GM12878 (cell line): ENCODE measurements at regions not wholly inside any gene's neighbourhood (a gene's known extent, or its start where the extent isn't known, plus 50 kb on each side); places are given as distances from the start of the nearest gene placed in this dataset.

Experiments used
- ATAC-seq: fragments of 200-7000 bp; cut with Tn5 transposase; 3 replicates; pipeline ENCODE4 v1.9.1; 2020; ENCODE audit warnings: mild to moderate bottlenecking, moderate library complexity
- BruUV-seq: library from RNA; stranded (reverse); fragments of 400-500 nt; replicated peaks from 2 replicates; lab custom pipeline; 2021; lab: Mats Ljungman, UMichigan
- CTCF ChIA-PET: fragments of 300-600 bp; sonication (Branson Sonifier 250); formaldehyde crosslinking; extraction: SDS; loops from one replicate; lab custom pipeline; 2021; ENCODE audit warnings: inconsistent platforms; lab: Yijun Ruan, JAX
- POLR2A ChIA-PET: fragments of 350-600 bp; formaldehyde crosslinking; extraction: SDS; loops from one replicate; lab custom pipeline; 2021; ENCODE audit warnings: inconsistent platforms; lab: Charles Lee
- RAD21 ChIA-PET: fragments of 300-600 bp; sonication (Branson Sonifier 250); formaldehyde crosslinking; loops from one replicate; lab custom pipeline; 2023; ENCODE audit warnings: antibody characterized with exemption; ENCODE audit not compliant: unreplicated experiment; lab: Charles Lee
- SMC1A ChIA-PET: fragments of 300-600 bp; sonication (Branson Sonifier 250); formaldehyde crosslinking; loops from one replicate; lab custom pipeline; 2023; ENCODE audit not compliant: unreplicated experiment, uncharacterized antibody; lab: Charles Lee
- DNase-seq: peaks from one replicate; pipeline ENCODE4 v3.0.0-alpha.2; 2011; ENCODE audit warnings: low read depth, low spot score
- FAIRE-seq: peaks from 3 replicates; lab custom pipeline; 2011; peaks lifted over from hg19 to GRCh38; lab: Jason Lieb, UNC
- H2AFZ ChIP-seq: 2 replicates; pipeline ENCODE4 v1.6.0; 2011; ENCODE audit warnings: low read depth, low read length, control low read depth; ENCODE audit not compliant: control insufficient read depth
- H3K27ac ChIP-seq: 2 replicates; pipeline ENCODE4 v1.5.1; 2011; ENCODE audit warnings: control low read depth; ENCODE audit not compliant: control insufficient read depth, insufficient read depth
- H3K27me3 ChIP-seq, 2 experiments: replicated peaks in 1 of 2; 2 replicates each; pipeline versions ENCODE4 v1.6.0 to v1.6.1; 2011; ENCODE audit warnings: low read length in 1 of 2; ENCODE audit not compliant: control insufficient read depth in 2 of 2, insufficient read depth in 2 of 2
- H3K36me3 ChIP-seq, 2 experiments: 2 replicates each; pipeline ENCODE4 v1.5.1; 2011; ENCODE audit warnings: low read length in 1 of 2; ENCODE audit not compliant: control insufficient read depth in 2 of 2, insufficient read depth in 2 of 2
- H3K4me1 ChIP-seq: 2 replicates; pipeline ENCODE4 v1.6.1; 2011; ENCODE audit warnings: mild to moderate bottlenecking, low read length, moderate library complexity, mixed read lengths; ENCODE audit not compliant: control insufficient read depth, insufficient read depth
- H3K4me2 ChIP-seq: 2 replicates; pipeline ENCODE4 v1.6.0; 2011; ENCODE audit warnings: control low read depth; ENCODE audit not compliant: control insufficient read depth, insufficient read depth
- H3K4me3 ChIP-seq: fragments of 200-600 bp; sonication (generic); 2 replicates; pipeline ENCODE4 v1.5.1; 2016
- H3K79me2 ChIP-seq: 2 replicates; pipeline ENCODE4 v1.6.0; 2011; ENCODE audit warnings: low read length; ENCODE audit not compliant: control insufficient read depth, insufficient read depth
- H3K9ac ChIP-seq: 2 replicates; pipeline ENCODE4 v1.8.0; 2011; ENCODE audit warnings: low read length, control low read depth, mixed read lengths; ENCODE audit not compliant: control insufficient read depth, insufficient read depth
- H3K9me3 ChIP-seq: replicated peaks from 3 replicates; pipeline ENCODE4 v1.5.1; 2011; ENCODE audit warnings: mild to moderate bottlenecking, low read length; ENCODE audit not compliant: control insufficient read depth, insufficient read depth
- H4K20me1 ChIP-seq: 2 replicates; pipeline ENCODE4 v1.6.0; 2011; ENCODE audit not compliant: control insufficient read depth, insufficient read depth
- ATF7 ChIP-seq: fragments of 450-650 bp; IDR thresholded peaks from 2 replicates; pipeline ENCODE4 v1.6.1; 2016; ENCODE audit warnings: low read depth, mild to moderate bottlenecking
- CEBPB ChIP-seq, 2 experiments: fragments of 150-350 bp in 1 of 2; IDR thresholded peaks; 2 replicates each; pipeline ENCODE4 v1.6.1; 2012 to 2014; ENCODE audit warnings: low read depth in 2 of 2, low read length in 2 of 2, borderline replicate concordance in 1 of 2, inconsistent platforms in 1 of 2
- CHD1 ChIP-seq: IDR thresholded peaks from 2 replicates; pipeline ENCODE4 v1.6.1; 2012; ENCODE audit warnings: low read depth, low read length, improper control_type of control experiment
- MEF2B ChIP-seq: fragments of 450-650 bp; IDR thresholded peaks from 2 replicates; pipeline ENCODE4 v1.6.1; 2018; ENCODE audit warnings: mild to moderate bottlenecking, moderate library complexity; ENCODE audit not compliant: partially characterized antibody, poor library complexity, severe bottlenecking
- PAX5 ChIP-seq: IDR thresholded peaks from 2 replicates; pipeline ENCODE4 v1.6.1; 2011; ENCODE audit warnings: low read depth, low read length, borderline replicate concordance
- PML ChIP-seq: IDR thresholded peaks from 2 replicates; pipeline ENCODE4 v1.6.1; 2012; ENCODE audit warnings: low read length, inconsistent platforms
- RCOR1 ChIP-seq: conservative IDR thresholded peaks from 2 replicates; pipeline ENCODE4 v1.6.1; 2012; ENCODE audit warnings: low read depth, low read length, improper control_type of control experiment
- TAF1 ChIP-seq: IDR thresholded peaks from 2 replicates; pipeline ENCODE4 v1.6.1; 2011; ENCODE audit warnings: mild to moderate bottlenecking, low read depth, low read length, borderline replicate concordance
- WGBS: methylation state at CpG from one replicate; pipeline ENCODE4 v1.1.6; 2016; ENCODE audit warnings: low lambda C conversion rate; ENCODE audit not compliant: insufficient replicate concordance, insufficient coverage; ENCODE audit errors: missing lambda C conversion rate; 5-methylcytosine and 5-hydroxymethylcytosine counted together
- in situ Hi-C: fragments of 300-500 bp; cut with MboI; formaldehyde crosslinking; loops from 9 replicates; pipeline ENCODE4 v1.14.3; 2018; ENCODE audit warnings: mixed read lengths
- intact Hi-C: fragments of 100-400 bp; cut with micrococcal nuclease; formaldehyde crosslinking; loops from one replicate; pipeline ENCODE4 v1.14.2; 2022; ENCODE audit not compliant: unreplicated experiment
- TF ChIP-seq, protein P1 (sequence below): IDR thresholded peaks from 2 replicates; pipeline ENCODE4 v1.6.1; 2011; ENCODE audit warnings: borderline replicate concordance, low read depth, mild to moderate bottlenecking, moderate library complexity, mixed read lengths, low read length; ENCODE audit not compliant: insufficient read depth; ENCODE audit errors: extremely low read length
- TF ChIP-seq, protein P2 (sequence below): IDR thresholded peaks from 2 replicates; pipeline ENCODE4 v1.6.1; 2011; ENCODE audit warnings: low read depth, low read length, improper control_type of control experiment, borderline replicate concordance
- TF ChIP-seq, protein P3 (sequence below): fragments of 450-650 bp; IDR thresholded peaks from 2 replicates; pipeline ENCODE4 v1.6.1; 2017; ENCODE audit warnings: low read depth, mild to moderate bottlenecking, moderate library complexity

DNA sequence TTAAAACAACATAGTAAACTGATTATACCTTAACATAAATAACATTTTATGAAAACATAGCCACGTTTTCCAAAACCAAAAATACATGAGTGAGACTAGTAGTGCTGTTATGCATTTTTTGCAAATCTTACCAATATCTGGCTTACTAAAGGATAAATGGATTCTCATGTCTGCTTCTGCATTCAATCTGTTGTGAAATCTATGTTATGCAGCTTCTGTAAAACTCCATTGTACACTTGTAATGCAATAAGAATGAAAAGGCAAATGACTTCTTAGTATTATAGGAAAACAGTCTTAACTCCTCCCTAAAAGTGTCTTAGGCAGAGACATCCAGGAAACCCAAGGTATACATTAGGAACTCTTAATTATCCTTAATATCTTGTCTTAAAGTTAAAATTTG lies 330.9 kb upstream of the THBS1 start:
- in situ Hi-C loops (no loop called here), intact Hi-C loops (no loop called here)
- no TSS peak for BruUV-seq
- SMC1A ChIA-PET: no interaction called here
- no peak overlapping the region for H3K27ac ChIP-seq
- 0% methylated on average over 1 of the region's 1 CpG for whole genome bisulfite sequencing
- RAD21 ChIA-PET: no interaction called here
- POLR2A ChIA-PET: no interaction called here
- no peak overlapping the region for H3K9ac ChIP-seq
- H4K20me1 ChIP-seq: no peaks in the 10 kb centered on the region
- no peak overlapping the region for H2AFZ ChIP-seq
- no peak overlapping the region for H3K4me2 ChIP-seq
- no peaks in the 10 kb centered on the region for H3K27me3 ChIP-seq
- CTCF ChIA-PET: no interaction called here
- no peaks in the 10 kb centered on the region for H3K36me3 ChIP-seq
- ATAC-seq (no peak), DNase-seq (no peak), FAIRE-seq (no peak)
- H3K79me2 ChIP-seq: no peaks in the 10 kb centered on the region
- no peak overlapping the region for H3K4me3 ChIP-seq
- no peak for TF ChIP-seq RCOR1
- no peak for TF ChIP-seq MEF2B
- no peak for TF ChIP-seq ATF7
- H3K4me1 ChIP-seq: no peaks in the 10 kb centered on the region
- H3K9me3 ChIP-seq: no peaks in the 10 kb centered on the region

DNA sequence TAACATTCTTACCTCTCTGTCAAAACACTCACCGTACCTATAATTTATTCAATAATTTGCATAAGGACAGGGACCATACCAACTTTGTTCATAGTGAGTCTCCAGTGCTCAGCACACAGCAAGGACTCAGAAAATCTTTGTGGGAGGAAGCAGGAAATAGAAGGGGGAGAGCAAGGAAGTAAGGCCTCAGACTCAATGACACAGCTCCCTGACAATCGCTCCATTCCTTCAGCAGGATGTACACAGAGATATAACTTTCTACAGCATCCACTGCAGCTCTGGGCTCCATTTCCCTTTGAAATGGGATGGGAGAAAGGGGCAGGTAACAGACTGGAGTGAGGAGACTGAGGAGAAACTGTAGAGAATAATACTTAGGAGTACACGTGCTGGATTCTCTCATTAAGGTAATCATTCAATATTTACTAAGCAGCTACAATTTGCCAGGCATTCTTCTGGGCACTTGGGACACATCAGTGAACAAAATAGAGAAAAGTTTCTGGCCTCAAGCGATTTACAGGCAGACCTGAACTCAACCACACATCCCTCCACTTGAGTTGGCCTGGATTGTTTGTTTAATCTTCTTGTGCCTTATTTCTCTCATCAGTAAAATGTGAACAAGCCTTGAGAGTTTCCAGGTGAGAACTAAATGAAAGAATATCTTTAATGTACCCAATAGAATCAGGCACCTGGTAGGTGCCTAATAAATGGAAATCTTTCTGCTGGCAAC lies 330.3 kb upstream of the THBS1 start:
- Histone ChIP-seq H3K4me1 (no peaks in the 10 kb centered on the region), H3K27ac (no peak overlapping the region), H3K4me2 (no peak overlapping the region), H3K9ac (no peak overlapping the region), H3K9me3 (no peaks in the 10 kb centered on the region), H3K4me3 (no peak overlapping the region), H3K79me2 (no peaks in the 10 kb centered on the region), H3K27me3 (no peaks in the 10 kb centered on the region), H4K20me1 (no peaks in the 10 kb centered on the region), H3K36me3 (no peaks in the 10 kb centered on the region), H2AFZ (no peak overlapping the region)
- ChIA-PET CTCF (no interaction called here), POLR2A (no interaction called here), SMC1A (no interaction called here), RAD21 (no interaction called here)
- ATAC-seq: no peak
- FAIRE-seq: no peak
- intact Hi-C loops (no loop called here), in situ Hi-C loops (no loop called here)
- WGBS: 27% methylated on average over 4 of the region's 4 CpGs
- DNase-seq: no peak
- BruUV-seq: no TSS peak
- no peak for TF ChIP-seq CEBPB (IDR thresholded peaks at IDR 0.05; ENCODE audit: borderline replicate concordance in 1 of 2, low read depth in 2 of 2, low read length in 2 of 2)
- TF ChIP-seq, protein P1, sequence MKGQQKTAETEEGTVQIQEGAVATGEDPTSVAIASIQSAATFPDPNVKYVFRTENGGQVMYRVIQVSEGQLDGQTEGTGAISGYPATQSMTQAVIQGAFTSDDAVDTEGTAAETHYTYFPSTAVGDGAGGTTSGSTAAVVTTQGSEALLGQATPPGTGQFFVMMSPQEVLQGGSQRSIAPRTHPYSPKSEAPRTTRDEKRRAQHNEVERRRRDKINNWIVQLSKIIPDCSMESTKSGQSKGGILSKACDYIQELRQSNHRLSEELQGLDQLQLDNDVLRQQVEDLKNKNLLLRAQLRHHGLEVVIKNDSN: no peak
- TF ChIP-seq, protein P2, sequence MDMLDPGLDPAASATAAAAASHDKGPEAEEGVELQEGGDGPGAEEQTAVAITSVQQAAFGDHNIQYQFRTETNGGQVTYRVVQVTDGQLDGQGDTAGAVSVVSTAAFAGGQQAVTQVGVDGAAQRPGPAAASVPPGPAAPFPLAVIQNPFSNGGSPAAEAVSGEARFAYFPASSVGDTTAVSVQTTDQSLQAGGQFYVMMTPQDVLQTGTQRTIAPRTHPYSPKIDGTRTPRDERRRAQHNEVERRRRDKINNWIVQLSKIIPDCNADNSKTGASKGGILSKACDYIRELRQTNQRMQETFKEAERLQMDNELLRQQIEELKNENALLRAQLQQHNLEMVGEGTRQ: no peak
- TF ChIP-seq, protein P3, sequence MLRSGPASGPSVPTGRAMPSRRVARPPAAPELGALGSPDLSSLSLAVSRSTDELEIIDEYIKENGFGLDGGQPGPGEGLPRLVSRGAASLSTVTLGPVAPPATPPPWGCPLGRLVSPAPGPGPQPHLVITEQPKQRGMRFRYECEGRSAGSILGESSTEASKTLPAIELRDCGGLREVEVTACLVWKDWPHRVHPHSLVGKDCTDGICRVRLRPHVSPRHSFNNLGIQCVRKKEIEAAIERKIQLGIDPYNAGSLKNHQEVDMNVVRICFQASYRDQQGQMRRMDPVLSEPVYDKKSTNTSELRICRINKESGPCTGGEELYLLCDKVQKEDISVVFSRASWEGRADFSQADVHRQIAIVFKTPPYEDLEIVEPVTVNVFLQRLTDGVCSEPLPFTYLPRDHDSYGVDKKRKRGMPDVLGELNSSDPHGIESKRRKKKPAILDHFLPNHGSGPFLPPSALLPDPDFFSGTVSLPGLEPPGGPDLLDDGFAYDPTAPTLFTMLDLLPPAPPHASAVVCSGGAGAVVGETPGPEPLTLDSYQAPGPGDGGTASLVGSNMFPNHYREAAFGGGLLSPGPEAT: no peak
- TF ChIP-seq PML: no peak
- TF ChIP-seq CHD1: no peak
- TF ChIP-seq TAF1: no peak
- no peak for TF ChIP-seq PAX5
